LNCAP (cell line): ENCODE measurements at regions not wholly inside any gene's neighbourhood (a gene's known extent, or its start where the extent isn't known, plus 50 kb on each side); places are given as distances from the start of the nearest gene placed in this dataset.

Experiments
- CTCF ChIP-seq: fragments of 450-650 bp; IDR thresholded peaks from 2 replicates; pipeline ENCODE4 v1.5.1; 2017; ENCODE audit warnings: mild to moderate bottlenecking

GRCh38 chr20:12737900-12738299, 270.9 kb upstream of the SPTLC3 start:
- TF ChIP-seq CTCF = no peak

DNA sequence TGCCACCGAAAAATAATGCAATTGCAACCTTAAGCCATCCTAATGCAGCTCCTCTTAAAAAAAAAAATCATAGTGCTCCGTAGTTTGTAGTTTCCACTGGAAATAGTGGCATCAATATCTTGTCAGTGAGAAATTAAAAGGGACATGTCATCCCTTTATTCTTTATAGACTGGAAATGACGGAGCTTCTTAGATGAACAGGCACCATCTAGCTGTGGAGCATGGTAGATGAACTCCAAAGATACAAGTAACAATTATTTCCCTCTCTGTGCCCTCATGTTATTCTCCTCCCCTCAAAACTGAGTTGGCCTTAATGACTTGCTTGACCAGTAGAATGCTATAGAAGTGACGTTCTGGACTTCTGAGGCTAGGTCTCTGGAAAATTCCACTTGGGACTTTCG, 268.1 kb upstream of the SPTLC3 start:
- TF ChIP-seq CTCF = no peak

DNA sequence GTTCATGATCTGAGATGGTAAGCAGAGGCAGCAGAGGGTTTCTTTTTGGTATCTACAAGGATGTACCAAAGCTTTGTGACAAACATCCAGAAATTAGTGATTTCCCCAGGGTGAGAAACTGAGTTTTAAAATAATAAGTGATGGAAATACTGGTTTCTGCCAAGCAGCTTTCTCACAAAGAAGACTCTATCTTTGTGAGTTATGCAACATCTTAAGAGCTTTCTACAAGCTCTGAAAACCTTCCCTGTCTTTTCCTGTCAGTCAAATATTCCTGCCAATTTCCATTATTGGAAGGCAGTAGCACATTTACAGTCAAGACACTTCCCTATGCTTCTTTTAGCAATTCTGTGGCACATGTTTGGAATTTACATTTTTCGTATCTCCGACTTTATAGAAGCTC, 264.7 kb upstream of the SPTLC3 start:
- no peak for TF ChIP-seq CTCF

DNA sequence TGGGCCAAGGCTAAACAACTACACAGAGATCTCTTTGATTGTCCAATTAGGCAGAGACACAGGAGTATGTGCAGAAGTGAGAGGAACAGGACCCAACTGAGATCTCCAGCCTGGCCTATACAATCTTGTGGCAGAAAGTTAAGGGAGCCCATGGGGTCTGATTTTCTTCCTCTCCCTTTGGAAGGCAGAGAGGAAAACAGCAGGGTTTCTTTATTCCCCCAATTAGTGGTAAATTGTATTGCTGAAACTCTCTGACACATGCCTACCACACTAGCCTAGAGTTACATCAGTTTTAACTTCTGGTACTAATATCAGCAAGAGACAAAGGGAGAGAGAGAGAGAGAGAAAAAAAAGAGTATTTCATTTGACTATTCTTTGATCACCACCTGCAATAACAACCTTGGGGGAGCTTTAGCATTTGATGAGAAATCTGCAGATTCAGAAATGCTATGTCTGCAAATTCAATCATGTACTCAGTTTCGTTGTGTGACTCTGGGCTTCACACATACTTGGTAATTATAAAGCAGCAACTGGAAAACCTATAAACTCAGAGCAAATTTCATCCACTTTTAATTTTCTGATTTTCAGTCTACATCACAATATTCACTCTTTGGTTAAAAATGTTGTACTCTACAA, 260.3 kb upstream of the SPTLC3 start:
- no peak for TF ChIP-seq CTCF

GRCh38 chr20:12750221-12750620, 258.6 kb upstream of the SPTLC3 start:
- TF ChIP-seq CTCF = no peak

DNA sequence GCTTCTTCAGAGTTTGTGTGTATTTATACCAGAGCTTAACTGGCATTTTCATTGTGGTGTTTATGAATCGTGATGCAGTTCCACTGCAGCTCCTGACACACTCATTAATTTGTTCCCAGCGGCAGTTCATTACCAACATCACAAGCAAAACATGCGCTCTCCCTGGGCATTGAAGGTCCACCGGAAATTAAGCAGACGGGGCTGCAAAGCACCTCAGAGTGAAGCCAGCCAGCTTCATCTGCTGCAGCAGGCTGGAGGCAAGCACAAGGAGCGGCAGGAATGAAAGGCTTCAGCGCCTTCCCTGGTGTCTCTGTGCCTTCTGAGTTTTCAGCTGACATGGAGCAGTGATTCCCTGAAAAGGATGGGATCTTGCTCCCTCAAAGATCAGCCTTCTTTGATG, 246.0 kb upstream of the SPTLC3 start:
- TF ChIP-seq CTCF = no peak

DNA sequence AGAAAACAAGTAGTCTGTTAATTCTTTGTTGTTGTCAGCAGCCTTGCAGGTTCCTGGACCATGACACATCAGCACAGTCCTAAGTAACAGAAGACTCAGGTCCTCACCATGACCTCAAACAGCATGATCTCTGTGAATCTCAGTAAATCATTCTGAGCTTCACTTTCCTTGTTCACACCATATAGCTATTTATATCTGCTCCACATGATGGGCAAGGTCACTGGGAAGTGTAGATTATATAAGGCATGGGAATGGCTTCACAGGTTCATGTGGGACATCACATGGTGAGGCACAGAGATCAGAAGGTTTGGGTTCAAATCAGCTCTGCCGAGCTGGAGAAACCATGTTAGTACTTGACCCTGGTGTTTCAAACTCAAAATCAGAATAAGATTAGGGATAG, 245.4 kb upstream of the SPTLC3 start:
- no peak for TF ChIP-seq CTCF

DNA sequence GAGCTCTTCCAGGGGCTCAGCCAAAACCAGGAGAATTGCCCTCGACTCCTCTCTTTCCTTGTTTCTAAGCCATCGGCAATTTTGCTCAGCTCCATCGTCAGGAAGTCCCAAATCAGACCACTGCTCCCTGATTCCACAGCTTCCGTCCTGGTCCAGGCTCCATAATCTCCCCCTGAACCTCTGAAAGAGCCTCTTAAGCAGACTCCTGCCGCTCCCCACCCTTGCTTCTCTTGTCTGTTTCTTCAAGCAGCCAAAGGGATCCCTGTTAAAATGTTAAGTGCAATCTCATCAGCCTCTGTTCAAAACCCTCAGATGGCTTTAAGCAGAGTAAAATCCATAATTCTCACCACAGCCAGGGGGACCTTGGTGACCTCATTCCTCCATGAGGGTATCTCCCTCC, 244.7 kb upstream of the SPTLC3 start:
- no peak for TF ChIP-seq CTCF
